HEK293 (cell line): ENCODE measurements at regions not wholly inside any gene's neighbourhood (a gene's known extent, or its start where the extent isn't known, plus 50 kb on each side); places are given as distances from the start of the nearest gene placed in this dataset.

Source experiments
- ZBTB8A ChIP-seq: fragments of 450-650 bp; formaldehyde crosslinking; IDR thresholded peaks from 2 replicates; pipeline ENCODE4 v1.5.1; 2016; ENCODE audit warnings: missing biosample characterization, missing genetic modification characterization
- ZNF175 ChIP-seq: fragments of 450-650 bp; formaldehyde crosslinking; IDR thresholded peaks from 2 replicates; pipeline ENCODE4 v1.5.1; 2016; ENCODE audit warnings: missing biosample characterization, missing genetic modification characterization
- TF ChIP-seq, protein P1 (sequence below): fragments of 450-650 bp; formaldehyde crosslinking; IDR thresholded peaks from 2 replicates; pipeline ENCODE4 v1.5.1; 2016; ENCODE audit warnings: missing biosample characterization, missing genetic modification characterization

DNA sequence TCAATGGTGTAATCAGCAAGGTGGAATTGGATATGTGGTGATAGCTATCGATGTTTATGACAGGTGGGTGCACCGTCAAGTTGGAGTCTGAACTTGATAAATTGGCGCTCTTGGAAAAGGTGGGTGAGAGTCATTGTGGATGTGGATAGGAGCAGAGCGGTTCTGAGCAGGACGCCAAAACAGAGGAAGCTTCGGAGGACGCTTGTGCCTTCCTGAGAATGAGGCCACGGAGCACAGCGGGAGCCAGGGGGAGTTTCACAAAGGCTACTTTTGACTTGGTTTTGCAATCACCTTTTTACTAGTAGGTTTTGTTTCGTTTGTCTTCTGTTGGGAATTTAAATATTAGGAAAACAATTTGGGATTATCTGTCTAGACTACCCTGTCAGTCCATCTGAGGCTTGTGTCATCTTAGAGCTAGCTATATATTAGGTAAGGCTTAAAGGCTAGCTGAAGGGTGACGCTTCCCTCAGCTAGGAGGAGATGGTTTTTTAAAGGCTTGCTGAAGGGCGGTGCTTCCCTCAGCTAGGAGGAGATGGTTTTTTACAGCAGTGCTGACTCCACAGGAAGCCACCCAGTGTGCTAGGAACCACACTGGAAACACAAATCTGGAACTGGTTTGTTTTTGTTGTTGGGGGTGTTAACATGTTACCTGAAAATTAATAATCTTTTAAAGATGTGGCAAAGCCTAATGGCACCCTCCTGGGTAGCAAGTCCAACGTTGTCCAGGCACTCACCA, 142.4 kb upstream of the IRX4 start:
- TF ChIP-seq ZNF175 (tag by site-specific recombination) (no peak), ZBTB8A (tag by site-specific recombination) (no peak)
- TF ChIP-seq, protein P1, sequence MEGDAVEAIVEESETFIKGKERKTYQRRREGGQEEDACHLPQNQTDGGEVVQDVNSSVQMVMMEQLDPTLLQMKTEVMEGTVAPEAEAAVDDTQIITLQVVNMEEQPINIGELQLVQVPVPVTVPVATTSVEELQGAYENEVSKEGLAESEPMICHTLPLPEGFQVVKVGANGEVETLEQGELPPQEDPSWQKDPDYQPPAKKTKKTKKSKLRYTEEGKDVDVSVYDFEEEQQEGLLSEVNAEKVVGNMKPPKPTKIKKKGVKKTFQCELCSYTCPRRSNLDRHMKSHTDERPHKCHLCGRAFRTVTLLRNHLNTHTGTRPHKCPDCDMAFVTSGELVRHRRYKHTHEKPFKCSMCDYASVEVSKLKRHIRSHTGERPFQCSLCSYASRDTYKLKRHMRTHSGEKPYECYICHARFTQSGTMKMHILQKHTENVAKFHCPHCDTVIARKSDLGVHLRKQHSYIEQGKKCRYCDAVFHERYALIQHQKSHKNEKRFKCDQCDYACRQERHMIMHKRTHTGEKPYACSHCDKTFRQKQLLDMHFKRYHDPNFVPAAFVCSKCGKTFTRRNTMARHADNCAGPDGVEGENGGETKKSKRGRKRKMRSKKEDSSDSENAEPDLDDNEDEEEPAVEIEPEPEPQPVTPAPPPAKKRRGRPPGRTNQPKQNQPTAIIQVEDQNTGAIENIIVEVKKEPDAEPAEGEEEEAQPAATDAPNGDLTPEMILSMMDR: no peak
